GM19468 (cell line): ENCODE measurements at regions not wholly inside any gene's neighbourhood (a gene's known extent, or its start where the extent isn't known, plus 50 kb on each side); places are given as distances from the start of the nearest gene placed in this dataset.

ENCODE experiments used
- ATAC-seq: cut with Tn5 transposase; IDR thresholded peaks from one replicate; pipeline ENCODE4 v1.9.1; 2021; ENCODE audit warnings: mild to moderate bottlenecking, moderate library complexity, moderate number of reproducible peaks; ENCODE audit not compliant: unreplicated experiment; ENCODE audit errors: extremely low read depth

- no peak for ATAC-seq
Measured at GRCh38 chr18:53937037-53937436, 287.4 kb downstream of the MBD2 start.

GRCh38 chr18:53935803-53936202 lies 288.7 kb downstream of the MBD2 start:
- ATAC-seq: no peak

GRCh38 chr18:53935399-53935798 lies 289.1 kb downstream of the MBD2 start:
- ATAC-seq: no peak

- no peak for ATAC-seq
Measured at GRCh38 chr18:53920312-53921075, 304.0 kb downstream of the MBD2 start.

- no peak for ATAC-seq
Measured at GRCh38 chr18:53918091-53918490, 306.4 kb downstream of the MBD2 start.

GRCh38 chr18:53911200-53911599 lies 313.3 kb downstream of the MBD2 start:
- ATAC-seq: no peak

- no peak for ATAC-seq
Measured at GRCh38 chr18:53909668-53910067, 314.8 kb downstream of the MBD2 start.

GRCh38 chr18:53907921-53908320 lies 316.5 kb downstream of the MBD2 start:
- ATAC-seq: no peak

GRCh38 chr18:53906681-53907080 lies 317.8 kb downstream of the MBD2 start:
- ATAC-seq: no peak

- no peak for ATAC-seq
Measured at GRCh38 chr18:53894675-53895442, 329.6 kb downstream of the MBD2 start.

- no peak for ATAC-seq
Measured at GRCh38 chr18:53887447-53887846, 337.0 kb downstream of the MBD2 start.

GRCh38 chr18:53886058-53886457 lies 338.4 kb downstream of the MBD2 start:
- no peak for ATAC-seq

GRCh38 chr18:53883771-53884170 lies 340.7 kb downstream of the MBD2 start:
- ATAC-seq: no peak

GRCh38 chr18:53874103-53874502 lies 350.4 kb downstream of the MBD2 start:
- ATAC-seq: no peak

- ATAC-seq: no peak
Measured at GRCh38 chr18:53864770-53865169, 359.7 kb downstream of the MBD2 start.

GRCh38 chr18:53862921-53863320 lies 361.5 kb downstream of the MBD2 start:
- no peak for ATAC-seq

GRCh38 chr18:53861185-53861584 lies 363.3 kb downstream of the MBD2 start:
- no peak for ATAC-seq

GRCh38 chr18:53859764-53860163 lies 364.7 kb downstream of the MBD2 start:
- no peak for ATAC-seq

GRCh38 chr18:53850902-53851301 lies 373.6 kb downstream of the MBD2 start:
- ATAC-seq: no peak

GRCh38 chr18:53843763-53844162 lies 380.7 kb downstream of the MBD2 start:
- no peak for ATAC-seq

GRCh38 chr18:53843113-53843760 lies 381.2 kb downstream of the MBD2 start:
- no peak for ATAC-seq
